ENCODE measurements at regions not wholly inside any gene's neighbourhood (a gene's known extent, or its start where the extent isn't known, plus 50 kb on each side); places are given as distances from the start of the nearest gene placed in this dataset.
"Not testable (repeated sequence)": the region's sequence is repeated elsewhere in the genome, so short reads cannot be mapped to it uniquely, and the experiment has no call there.

DNA sequence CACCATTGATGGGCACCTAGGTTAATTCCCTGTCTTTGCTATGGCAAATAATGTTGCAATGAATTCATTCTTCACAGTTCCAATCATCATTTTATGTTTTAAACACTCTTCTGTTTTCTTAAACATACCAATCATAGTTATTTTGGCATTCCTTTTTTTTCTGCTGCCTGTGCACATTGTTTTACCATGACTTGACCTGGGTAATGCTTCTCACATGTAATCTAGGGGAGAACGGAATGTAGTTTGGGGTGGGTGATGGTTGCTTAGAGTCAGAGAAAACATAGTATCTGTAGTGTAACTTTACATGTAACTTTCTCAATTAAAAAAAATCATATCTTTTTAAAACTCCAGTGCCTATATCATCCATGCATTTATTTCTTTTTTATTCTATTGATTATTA is 1945.3 kb upstream of the RAG2 start:
- no peak for DNase-seq

DNA sequence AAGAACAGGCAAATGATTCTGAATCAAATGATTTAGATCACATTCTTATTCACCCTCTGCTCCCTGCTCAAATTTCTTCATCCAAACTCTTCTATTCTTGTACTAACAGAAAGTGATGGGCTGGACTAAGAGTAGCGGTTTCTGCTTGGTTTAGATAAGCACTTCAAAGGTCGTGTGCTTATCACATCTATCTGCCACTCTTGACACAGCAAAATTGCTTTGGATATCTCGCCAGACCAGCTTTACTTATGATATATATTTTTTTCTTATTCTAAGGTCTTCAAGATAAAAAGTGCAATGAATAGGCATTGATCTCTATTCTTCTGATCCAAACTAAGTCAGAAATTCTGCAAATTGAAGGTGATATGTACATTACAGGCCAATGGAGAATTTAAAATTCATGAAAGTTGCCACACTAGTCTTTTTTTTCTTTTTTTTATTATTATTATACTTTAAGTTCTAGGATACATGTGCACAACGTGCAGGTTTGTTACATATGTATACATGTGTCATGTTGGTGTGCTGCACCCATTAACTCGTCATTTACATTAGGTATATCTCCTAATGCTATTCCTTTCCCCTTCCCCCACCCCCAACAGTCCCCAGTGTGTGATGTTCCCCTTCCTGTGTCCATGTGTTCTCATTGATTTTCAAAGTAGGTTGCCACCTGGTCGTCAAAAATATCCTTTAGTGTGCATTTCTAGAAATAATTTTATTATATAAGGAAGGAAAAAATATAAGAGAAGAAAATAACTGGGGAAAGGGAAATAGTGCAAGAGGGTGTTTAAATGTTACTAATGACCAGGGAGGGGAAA is 1941.0 kb upstream of the RAG2 start:
- no peak for DNase-seq

DNA sequence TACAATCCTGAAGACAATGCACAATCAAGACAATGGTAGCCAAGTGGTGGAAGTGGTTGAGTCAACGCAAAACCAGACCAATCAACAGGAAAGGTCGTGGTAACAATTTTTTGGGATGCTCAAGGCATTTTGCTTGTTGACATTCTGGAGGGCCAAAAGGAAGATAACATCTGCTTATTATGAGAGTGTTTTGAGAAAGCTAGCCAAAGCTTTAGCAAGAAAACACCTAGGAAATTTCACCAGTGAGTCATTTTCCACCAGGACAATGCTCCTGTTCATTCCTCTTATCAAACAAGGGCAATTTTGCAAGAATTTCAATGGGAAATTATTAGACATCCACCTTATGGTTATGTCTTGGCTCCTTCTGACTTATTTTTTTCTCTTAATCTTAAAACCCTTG is 1932.2 kb upstream of the RAG2 start:
- no peak for DNase-seq

DNA sequence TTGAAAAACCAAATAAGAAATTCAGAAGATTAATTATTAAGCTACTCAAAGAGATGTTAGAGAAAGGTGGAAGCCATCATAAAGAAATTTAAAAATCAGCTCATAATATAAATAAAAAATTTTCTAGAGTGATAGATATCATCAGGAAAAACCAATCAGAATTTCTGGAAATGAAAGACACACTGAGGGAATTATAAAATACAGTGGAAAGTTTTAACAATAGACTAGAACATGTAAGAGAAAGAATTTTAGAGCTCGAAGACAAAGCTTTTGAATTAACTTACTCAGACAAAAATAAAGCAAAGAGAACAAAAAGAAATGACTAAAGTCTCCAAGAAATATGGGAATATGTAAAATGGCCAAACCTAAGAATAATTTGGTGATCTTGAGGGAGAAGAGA is 1926.9 kb upstream of the RAG2 start:
- DNase-seq = no peak

DNA sequence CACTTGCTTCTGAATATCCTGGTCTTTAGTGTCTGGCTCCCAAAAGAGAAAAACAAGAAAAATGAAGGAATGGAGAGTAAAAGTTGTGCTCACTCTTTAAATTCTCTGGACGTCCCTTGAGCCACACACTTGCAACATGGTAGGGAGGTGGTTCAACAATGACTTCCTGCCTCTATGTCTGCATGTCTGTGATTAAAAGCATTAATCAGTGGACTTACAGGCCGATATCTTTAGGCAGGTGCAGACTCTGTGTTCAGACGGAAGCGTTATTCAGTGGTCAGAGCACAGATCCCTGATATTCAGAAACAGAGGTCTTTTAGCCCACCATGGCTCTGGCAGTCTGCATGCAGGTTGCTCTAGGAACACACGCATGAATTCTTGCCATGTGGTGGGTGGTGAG is 1920.0 kb upstream of the RAG2 start:
- no peak for DNase-seq

DNA sequence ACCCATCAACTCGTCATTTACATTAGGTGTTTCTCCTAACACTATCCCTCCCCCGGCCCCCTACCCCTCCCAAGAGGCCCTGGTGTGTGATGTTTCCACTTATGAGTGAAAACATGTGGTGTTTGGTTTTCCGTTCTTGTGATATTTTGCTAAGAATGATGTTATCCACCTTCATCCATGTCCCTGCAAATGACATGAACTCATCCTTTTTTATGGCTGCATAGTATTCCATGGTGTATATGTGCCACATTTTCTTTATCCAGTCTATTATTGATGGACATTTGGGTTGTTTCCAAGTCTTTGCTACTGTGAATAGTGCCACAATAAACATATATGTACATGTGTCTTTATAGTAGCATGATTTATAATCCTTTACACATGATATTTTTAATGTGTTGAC is 1914.8 kb upstream of the RAG2 start:
- not testable (repeated sequence) for DNase-seq

DNA sequence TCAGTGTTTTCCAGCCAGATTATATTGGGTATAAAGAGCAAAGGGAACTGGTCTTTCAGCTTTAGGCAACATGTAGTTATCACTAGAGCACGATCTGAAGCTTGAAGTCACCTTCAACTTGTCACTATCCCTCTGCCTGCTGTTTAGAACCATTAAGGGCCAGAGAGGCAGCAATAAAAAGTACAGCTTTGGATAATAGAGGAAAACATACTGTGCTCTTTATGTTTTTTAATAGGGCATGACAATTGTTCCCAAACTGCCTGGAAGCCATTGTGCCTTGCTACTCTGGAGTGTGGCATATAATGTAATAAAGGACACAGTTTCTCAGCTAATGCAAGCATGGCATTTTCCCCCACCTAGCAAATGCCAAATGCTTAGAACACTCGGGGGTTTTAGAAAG is 1912.0 kb upstream of the RAG2 start:
- DNase-seq = no peak

DNA sequence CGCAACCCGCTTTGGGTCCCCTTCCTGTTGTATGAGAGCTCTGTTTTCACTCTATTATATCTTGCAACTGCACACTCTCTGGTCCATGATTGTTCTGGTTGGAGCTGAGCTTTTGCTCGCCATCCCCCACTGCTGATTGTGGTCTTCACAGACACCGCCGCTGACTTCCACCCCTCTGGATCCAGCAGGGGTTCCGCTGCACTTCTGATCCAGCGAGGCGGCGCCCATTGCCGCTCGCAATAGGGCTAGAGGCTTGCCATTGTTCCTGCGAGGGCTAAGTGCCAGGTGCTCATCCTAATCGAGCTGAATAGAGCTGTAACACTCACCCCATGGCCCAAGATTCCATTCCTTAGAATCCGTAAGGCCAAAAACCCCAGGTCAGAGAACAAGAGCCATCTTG is 1905.8 kb upstream of the RAG2 start:
- DNase-seq = no peak

DNA sequence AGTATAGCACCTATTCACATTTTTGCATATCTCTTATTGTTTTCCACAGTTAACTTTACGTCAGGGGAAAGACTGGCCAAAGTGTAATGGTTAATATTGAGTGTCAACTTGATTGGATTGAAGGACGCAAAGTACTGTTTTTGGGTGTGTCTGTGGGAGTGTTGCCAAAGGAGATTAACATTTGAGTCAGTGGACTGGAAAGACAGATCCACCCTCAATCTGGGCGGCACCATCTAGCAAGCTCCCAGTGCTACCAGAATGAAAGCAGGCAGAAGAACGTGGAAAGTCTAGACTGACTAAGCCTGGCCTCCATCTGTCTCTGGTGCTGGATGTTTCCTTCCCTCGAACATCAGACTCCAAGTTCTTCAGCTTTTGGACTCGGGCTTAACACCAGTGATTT is 1900.7 kb upstream of the RAG2 start:
- no peak for DNase-seq

DNA sequence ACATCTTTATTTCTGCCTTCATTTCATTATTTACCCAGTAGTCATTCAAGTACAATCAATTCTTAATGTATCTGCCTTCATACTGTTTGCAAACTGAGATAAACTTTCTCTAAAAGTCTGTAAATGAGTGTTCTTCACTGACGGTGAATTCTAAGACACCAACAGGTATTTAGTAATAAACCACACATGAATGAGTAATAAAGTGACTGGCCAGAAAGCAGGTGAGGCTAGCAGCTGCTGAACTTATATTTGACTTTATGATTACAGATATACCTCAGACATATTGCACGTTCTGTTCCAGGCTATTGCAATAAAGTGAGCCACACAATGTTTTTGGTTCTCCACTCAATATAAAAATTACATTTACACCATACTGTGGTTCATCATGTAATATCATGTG is 1894.0 kb upstream of the RAG2 start:
- no peak for DNase-seq

DNA sequence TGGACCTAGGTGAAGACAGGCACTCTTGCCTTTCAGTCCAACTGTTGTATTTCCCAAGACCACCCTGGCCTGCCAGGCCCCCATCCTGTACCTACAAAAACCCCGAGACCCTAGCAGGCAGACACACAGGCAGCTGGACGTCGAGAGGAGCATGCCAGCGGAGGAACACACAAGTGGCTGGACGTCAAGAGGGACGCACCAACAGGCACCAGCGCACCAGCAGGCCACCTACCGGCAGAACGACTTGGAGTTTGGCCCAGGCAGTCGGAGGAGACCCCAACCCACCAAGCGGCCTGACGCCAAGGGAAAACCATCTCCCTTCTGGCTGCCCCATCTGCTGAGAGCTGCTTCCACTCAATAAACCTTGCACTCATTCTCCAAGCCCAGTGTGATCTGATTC is 1883.4 kb upstream of the RAG2 start:
- DNase-seq = no peak

DNA sequence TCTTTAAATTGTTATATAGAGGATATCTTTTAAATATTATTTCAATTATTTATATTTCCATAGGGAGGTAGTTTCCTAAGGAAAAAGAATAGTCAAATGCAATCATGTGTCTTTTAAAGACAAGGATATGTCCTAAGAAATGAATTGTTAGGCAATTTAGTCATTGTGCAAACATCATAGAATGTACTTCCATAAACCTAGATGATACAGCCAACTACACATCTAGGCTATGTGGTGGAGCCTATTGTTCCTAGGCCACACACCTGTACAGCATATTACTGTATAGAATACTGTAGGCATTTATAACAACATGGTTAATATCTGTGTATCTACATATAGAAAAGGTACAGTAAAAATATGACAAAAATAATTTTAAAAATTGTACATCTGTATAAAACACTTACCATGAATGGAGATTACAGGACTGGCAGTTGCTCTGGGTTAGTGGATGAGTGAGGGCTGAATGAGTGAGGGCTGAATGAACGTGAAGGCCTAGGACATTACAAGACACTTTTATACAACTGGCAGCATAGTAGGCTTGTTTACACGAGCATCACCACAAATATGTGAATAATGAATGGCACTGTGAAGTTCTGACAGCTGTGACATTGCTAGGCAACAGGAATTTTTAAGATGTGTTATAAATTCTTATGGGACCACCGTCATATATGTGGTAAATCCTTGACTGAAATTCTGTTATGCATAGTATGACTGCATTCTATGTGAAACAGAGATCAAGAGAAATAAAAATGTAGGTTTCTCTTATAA is 1879.0 kb upstream of the RAG2 start:
- no peak for DNase-seq

DNA sequence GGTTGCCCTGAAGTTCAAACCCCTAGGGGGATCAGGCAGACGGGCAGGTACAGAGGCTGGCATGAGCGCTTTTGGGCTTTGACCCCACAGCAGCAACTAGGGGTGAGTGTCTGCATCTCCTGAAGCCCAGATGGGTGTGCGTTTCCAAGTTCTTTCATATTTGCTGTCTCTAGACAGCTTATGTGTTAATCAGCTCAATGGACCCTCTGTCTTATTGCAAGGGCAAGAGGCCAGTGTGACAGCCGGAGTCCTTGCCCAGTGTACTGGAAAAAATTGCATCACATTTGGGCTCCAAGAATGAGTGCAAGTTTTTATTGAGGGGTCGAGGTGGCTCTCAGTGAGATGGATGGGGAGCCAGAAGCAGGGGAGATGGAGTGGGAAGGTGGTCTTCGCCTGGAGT is 1863.7 kb upstream of the RAG2 start:
- DNase-seq = no peak

DNA sequence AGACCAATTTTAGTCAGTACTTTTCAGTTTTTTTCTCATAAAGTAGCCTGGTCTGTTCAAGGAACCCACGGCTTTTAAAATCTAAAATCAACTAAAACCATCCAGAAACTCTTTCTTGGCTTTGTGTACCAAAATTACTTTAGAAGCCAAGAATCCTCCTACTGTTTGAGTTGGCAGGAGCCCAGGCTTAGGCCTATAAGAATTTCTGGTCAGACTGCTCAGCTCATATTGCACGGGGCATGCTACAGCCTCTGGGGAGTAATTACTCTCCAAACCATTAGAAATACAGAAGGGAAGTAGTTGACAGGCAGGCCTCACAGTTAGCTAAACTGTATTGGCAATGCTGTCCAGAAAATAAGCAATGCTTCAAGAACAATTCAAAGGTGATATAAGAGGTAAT is 1862.9 kb upstream of the RAG2 start:
- DNase-seq = no peak

DNA sequence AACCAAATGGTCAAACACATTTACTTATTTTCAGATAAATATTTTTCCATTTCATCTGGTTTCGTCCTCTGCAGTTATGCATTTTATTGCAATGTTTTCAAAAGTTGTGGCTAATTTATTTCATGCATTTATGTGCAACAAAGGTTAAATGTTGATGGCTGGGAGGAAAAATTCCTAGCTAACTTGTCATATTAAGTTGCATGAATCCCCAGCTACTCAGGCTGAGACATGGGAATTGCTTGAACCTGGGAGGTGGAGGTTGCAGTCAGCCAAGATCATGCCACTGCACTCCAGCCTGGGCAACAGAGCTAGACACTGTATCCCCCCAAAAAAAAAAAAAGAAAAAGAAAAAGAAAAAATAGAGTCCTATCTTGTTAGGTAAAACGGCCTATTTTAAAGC is 1862.4 kb upstream of the RAG2 start:
- DNase-seq = no peak

DNA sequence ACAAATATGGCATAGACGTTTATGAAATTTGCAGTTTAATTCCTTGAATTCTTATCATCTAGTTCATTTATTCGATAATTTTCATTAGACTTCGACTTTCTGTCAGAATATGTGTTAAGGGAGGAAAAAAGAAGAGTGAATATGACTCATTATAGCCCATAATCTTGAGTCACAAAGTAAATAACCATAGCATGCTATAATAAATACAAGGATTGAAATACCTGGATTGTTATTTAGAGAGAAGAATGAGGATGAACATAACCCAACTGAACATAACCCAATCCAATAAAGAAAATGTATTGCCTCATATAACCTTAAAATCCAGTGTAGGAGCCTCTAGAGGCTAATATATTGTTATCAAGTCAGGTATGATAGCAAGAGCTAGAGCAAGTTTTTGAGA is 1858.3 kb upstream of the RAG2 start:
- DNase-seq = no peak

DNA sequence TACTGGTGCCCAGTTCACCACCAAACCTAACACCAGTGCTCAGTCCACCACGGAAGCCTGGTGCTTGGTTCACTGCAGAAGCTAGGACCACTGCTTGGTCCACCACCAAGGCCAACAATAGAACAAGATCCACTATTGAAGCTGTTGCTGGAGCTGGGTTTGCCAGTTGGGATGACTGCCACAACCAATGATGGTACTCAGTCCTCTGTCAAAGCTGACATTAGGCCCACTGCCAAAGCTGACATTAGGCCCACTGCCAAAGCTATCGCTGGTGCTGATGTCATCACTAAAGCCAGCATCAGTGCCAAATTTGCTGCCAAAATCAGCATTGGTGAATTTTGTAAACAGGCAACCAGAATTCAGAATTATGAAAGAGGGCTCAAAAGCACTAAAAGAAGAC is 1850.2 kb upstream of the RAG2 start:
- no peak for DNase-seq

DNA sequence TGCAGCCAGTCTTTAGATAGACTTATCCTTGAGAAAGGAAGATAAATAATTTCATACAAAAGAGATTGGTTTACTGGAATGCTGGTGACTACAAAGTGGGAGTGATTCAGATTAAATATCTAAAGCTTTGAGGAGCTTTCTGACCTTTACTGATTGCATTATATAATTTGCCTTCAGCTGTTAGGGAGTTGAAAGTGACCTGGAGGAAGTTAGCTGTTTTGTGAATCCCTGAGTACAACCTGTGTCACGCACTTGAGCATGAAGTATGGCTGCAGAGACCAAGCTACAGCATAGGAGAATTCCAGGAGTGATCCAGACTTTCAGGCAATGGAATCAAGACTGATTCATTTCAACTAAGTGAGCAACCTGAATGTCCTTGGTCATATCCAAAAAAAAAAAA is 1848.3 kb upstream of the RAG2 start:
- no peak for DNase-seq

DNA sequence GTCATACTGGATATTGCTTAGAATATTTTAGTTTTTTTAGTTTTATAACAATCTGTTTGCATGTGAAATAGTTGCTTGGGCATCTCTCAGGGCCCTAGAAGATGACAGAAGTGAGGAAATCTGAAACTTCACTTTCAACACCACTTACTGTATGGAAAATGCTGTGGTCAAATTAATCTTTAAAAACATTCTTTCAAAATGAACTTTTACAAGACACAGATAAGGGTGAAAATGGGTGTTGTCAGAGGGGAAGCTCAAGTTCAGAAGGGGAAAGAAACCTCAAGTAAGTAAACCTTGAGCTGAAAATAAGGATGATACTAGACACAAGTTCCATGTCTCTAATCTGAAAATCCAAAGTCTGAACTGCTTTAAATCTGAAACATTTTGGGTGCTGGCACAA is 1840.1 kb upstream of the RAG2 start:
- no peak for DNase-seq

DNA sequence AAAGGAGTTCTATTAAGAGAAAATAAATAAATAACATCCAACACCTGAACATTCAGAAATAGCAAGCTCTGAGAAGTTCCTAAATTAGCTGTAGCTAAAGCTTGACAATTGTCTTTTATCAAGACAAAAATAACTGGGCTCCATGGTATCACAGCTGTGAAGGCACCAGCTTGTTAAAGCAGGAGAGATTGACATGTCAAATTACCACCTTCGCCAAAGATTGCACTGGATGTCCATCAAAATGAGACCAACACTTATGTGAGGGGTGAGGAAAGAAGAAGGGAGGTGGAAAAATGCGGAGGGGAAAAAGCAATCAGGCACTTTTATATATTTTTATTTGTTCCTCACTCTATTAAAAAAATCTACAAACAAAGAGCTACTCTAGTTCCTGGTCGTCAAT is 1827.5 kb upstream of the RAG2 start:
- no peak for DNase-seq

DNA sequence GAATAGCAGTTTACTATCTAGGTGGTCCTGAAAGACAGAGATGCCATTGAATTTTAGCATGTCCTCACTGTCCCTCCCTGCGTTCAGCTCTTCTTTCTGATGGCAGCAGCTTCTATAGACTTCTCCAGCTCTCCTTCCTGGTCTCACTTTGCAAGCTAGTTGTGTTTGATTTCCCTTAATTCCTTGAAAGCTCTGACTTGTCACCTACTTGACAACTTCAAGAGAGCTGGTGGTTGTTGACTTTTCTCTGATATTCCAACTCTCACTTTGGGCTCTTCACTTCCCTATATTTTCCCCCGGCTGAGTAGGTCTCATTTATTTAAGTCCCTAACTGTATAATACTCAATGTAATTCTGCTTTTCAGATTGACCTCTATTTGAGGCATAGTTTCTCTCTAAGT is 1825.0 kb upstream of the RAG2 start:
- no peak for DNase-seq

DNA sequence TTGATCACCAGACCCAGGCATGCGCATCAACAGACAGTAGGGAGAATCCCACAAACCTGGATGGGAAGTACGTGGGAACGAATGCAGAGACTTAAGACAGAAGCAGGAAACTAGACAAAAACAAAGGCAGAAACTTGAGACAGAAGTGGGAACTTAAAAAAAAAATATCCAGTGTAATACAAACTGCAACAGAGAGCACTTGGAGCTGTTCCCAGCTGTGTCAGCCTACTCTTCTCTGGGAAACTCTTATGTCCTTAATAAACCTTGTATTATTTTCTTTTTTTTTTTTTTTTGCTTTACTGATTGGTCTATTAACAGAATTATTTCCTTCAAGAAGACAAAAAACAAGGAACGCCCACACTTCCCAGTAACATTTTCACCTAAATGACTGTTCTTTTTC is 1818.1 kb upstream of the RAG2 start:
- DNase-seq = no peak

DNA sequence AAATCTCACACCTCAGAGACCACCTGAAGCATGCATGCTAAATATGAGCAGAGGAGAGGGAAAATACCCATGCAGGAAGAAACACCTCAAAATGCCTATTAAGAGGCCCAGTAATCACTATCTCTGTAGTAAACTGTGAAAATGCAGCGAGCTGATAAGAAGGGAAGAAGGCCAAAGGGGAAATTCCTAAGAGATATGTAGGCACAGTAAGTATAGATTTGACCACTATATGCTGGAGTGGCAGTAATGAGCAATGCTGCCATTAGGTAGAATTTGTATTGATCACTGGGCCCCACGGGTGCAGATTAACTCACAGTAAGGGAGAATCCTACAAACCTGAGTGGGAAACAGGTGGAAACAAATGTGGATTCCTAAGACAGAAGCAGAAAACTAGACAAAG is 1813.1 kb upstream of the RAG2 start:
- no peak for DNase-seq

DNA sequence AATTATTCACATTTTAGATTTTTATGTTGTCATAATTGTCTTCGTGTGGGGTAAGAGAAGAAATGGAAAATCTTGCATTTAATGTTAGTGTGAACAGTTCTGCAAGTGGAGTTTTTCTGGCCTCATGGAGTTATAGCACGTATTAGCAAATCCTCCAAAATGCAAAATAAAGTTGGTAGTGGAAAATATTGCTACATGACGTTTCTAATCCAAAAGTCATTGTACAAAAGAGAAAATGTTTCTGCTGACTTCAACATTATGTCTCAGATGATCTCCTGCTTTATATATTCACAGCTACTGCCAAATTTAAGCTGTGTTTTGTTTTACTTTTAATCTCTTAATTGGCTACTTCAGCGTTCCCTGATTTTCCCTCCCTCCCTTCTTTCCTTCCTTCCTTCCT is 1804.0 kb upstream of the RAG2 start:
- DNase-seq = no peak

DNA sequence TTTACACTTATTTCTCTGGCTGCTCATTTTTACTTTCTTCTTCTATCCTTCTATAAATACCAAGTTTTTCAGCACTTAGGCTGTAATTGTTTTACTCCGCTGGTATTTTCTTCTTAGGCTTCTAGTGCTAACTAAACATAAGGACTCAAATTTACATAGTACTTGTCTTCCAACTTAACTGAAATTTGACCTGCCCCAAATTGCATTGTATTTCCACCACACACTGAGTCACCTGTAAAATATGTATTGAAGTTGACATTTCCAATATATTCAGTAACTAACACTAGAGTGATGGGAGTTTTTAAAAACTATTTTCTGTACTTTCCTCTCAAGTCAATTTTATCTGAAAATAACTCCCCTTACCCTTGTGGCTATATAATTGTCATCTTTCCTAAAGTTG is 1794.1 kb upstream of the RAG2 start:
- DNase-seq = no peak

All from inflammatory macrophage treated with lipopolysaccharide for 1 hour (primary cell).